Spleen (tissue), 7 donors: ENCODE measurements at regions not wholly inside any gene's neighbourhood (a gene's known extent, or its start where the extent isn't known, plus 50 kb on each side); places are given as distances from the start of the nearest gene placed in this dataset.

Experiments
- CTCF ChIP-seq, 11 experiments: fragments of 200-600 bp in 7 of 11; fragments of 450-650 bp in 4 of 11; sonication (generic) in 4 of 11; IDR thresholded peaks in 8 of 11; conservative IDR thresholded peaks in 3 of 11; 1 replicate in 7 of 11; 2 replicates in 4 of 11; pipeline versions ENCODE4 v1.4.0 to v1.8.0; 2016 to 2021; ENCODE audit warnings: antibody characterized with exemption in 11 of 11, inconsistent platforms in 4 of 11, mild to moderate bottlenecking in 1 of 11
- POLR2AphosphoS5 ChIP-seq, 3 donors: sonication (generic); formaldehyde crosslinking; IDR thresholded peaks; one replicate each; pipeline ENCODE4 v1.5.1; 2017; ENCODE audit warnings: antibody characterized with exemption in 3 of 3
- donor health status: DM: no; HTN: no; CAD: no; lungs with moderate emphysema.
- donor health status: DM: no; HTN: no; CAD: no.
- donor health status: DM: no; HTN: no; CAD: no.

- TF ChIP-seq CTCF (IDR thresholded peaks at IDR 0.05 in 8 of 11, conservative IDR thresholded peaks at IDR 0.05 in 3 of 11) (no peak), POLR2AphosphoS5 (IDR thresholded peaks at IDR 0.05) (no peak)
Measured at GRCh38 chr6:47163536-47163935, 121.4 kb upstream of the ADGRF1 start.
